HL-60 (cell line): ENCODE measurements at regions not wholly inside any gene's neighbourhood (a gene's known extent, or its start where the extent isn't known, plus 50 kb on each side); places are given as distances from the start of the nearest gene placed in this dataset.
"Not testable (repeated sequence)": the region's sequence is repeated elsewhere in the genome, so short reads cannot be mapped to it uniquely, and the experiment has no call there.

ENCODE experiments used
- POLR2AphosphoS5 ChIP-seq: IDR thresholded peaks from 2 replicates; pipeline ENCODE4 v1.6.1; 2012; ENCODE audit warnings: low read depth
- TF ChIP-seq, protein P1 (sequence below): IDR thresholded peaks from 2 replicates; pipeline ENCODE4 v1.6.1; 2012; ENCODE audit warnings: low read depth; ENCODE audit not compliant: insufficient replicate concordance
- TF ChIP-seq, protein P2 (sequence below): IDR thresholded peaks from one replicate; pipeline ENCODE4 v1.5.1; 2011; ENCODE audit warnings: low read length, control low read depth, inconsistent platforms; ENCODE audit not compliant: insufficient read depth

- TF ChIP-seq, protein P1, sequence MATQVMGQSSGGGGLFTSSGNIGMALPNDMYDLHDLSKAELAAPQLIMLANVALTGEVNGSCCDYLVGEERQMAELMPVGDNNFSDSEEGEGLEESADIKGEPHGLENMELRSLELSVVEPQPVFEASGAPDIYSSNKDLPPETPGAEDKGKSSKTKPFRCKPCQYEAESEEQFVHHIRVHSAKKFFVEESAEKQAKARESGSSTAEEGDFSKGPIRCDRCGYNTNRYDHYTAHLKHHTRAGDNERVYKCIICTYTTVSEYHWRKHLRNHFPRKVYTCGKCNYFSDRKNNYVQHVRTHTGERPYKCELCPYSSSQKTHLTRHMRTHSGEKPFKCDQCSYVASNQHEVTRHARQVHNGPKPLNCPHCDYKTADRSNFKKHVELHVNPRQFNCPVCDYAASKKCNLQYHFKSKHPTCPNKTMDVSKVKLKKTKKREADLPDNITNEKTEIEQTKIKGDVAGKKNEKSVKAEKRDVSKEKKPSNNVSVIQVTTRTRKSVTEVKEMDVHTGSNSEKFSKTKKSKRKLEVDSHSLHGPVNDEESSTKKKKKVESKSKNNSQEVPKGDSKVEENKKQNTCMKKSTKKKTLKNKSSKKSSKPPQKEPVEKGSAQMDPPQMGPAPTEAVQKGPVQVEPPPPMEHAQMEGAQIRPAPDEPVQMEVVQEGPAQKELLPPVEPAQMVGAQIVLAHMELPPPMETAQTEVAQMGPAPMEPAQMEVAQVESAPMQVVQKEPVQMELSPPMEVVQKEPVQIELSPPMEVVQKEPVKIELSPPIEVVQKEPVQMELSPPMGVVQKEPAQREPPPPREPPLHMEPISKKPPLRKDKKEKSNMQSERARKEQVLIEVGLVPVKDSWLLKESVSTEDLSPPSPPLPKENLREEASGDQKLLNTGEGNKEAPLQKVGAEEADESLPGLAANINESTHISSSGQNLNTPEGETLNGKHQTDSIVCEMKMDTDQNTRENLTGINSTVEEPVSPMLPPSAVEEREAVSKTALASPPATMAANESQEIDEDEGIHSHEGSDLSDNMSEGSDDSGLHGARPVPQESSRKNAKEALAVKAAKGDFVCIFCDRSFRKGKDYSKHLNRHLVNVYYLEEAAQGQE, result not testable (repeated sequence)
- TF ChIP-seq, protein P2, sequence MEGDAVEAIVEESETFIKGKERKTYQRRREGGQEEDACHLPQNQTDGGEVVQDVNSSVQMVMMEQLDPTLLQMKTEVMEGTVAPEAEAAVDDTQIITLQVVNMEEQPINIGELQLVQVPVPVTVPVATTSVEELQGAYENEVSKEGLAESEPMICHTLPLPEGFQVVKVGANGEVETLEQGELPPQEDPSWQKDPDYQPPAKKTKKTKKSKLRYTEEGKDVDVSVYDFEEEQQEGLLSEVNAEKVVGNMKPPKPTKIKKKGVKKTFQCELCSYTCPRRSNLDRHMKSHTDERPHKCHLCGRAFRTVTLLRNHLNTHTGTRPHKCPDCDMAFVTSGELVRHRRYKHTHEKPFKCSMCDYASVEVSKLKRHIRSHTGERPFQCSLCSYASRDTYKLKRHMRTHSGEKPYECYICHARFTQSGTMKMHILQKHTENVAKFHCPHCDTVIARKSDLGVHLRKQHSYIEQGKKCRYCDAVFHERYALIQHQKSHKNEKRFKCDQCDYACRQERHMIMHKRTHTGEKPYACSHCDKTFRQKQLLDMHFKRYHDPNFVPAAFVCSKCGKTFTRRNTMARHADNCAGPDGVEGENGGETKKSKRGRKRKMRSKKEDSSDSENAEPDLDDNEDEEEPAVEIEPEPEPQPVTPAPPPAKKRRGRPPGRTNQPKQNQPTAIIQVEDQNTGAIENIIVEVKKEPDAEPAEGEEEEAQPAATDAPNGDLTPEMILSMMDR, result not testable (repeated sequence)
- TF ChIP-seq POLR2AphosphoS5, result not testable (repeated sequence)
Observed at GRCh38 chr12:119934780-119935179, 54.3 kb upstream of the BICDL1 start.
